ENCODE measurements at regions not wholly inside any gene's neighbourhood (a gene's known extent, or its start where the extent isn't known, plus 50 kb on each side); places are given as distances from the start of the nearest gene placed in this dataset.

DNA sequence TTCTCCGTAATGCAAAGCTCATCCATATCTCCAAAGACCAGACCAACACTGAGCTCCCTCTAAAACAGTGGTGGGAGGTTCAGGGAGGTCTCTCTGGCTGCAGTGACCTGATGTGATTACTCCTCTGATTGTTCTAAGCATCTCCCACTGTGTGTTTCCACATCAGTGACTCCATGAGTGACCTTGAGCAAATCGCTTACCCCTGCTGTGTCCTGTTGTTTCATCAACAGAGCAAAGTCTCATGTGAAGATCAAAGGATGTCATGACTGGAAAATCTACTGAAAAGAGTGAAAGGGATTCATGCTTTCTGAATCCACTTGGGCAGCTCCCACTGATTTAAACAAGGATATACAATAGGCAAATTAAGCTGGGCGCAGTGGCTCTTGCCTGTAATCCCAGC lies 352.9 kb downstream of the TMEM114 start:
- no peaks in the 10 kb centered on the region for H3K36me3 ChIP-seq (replicated peaks; ENCODE audit: insufficient read depth, low read depth)
- no peaks in the 10 kb centered on the region for H3K9me2 ChIP-seq (replicated peaks; ENCODE audit: insufficient read depth)
- no peak overlapping the region for H2AFZ ChIP-seq
- no peaks in the 10 kb centered on the region for H4K20me1 ChIP-seq (ENCODE audit: insufficient read depth, poor library complexity, severe bottlenecking)
- H3K27me3 ChIP-seq, result no peaks in the 10 kb centered on the region
- H3K27ac ChIP-seq, result no peak overlapping the region
- H3K4me2 ChIP-seq, result no peak overlapping the region
- H3K4me1 ChIP-seq (ENCODE audit: insufficient read depth), result no peaks in the 10 kb centered on the region
- WGBS (ENCODE audit: low lambda C conversion rate, missing lambda C conversion rate), result 83% methylated on average over 3 of the region's 3 CpGs
- no peaks in the 10 kb centered on the region for H3K79me2 ChIP-seq
- DNase-seq (ENCODE audit: low spot score), result no peak
- H3K9me3 ChIP-seq (ENCODE audit: low read depth), result no peaks in the 10 kb centered on the region
- H3K4me3 ChIP-seq, result no peak overlapping the region
- TF ChIP-seq EZH2 (IDR thresholded peaks at IDR 0.05; ENCODE audit: borderline replicate concordance), result no peak
- no peak for TF ChIP-seq CTCF (IDR thresholded peaks at IDR 0.05; ENCODE audit: poor library complexity)
- TF ChIP-seq EZH2phosphoT487 (IDR thresholded peaks at IDR 0.05; ENCODE audit: low read depth, severe bottlenecking, unreplicated experiment), result no peak

- Histone ChIP-seq H3K36me3 (replicated peaks; ENCODE audit: insufficient read depth, low read depth) (no peaks in the 10 kb centered on the region), H3K9me3 (ENCODE audit: low read depth) (no peaks in the 10 kb centered on the region), H2AFZ (no peak overlapping the region), H4K20me1 (ENCODE audit: insufficient read depth, poor library complexity, severe bottlenecking) (no peaks in the 10 kb centered on the region), H3K4me1 (ENCODE audit: insufficient read depth) (no peaks in the 10 kb centered on the region), H3K27me3 (no peaks in the 10 kb centered on the region), H3K79me2 (no peaks in the 10 kb centered on the region), H3K4me2 (no peak overlapping the region), H3K9me2 (replicated peaks; ENCODE audit: insufficient read depth) (no peaks in the 10 kb centered on the region), H3K27ac (no peak overlapping the region), H3K4me3 (no peak overlapping the region)
- WGBS (ENCODE audit: low lambda C conversion rate, missing lambda C conversion rate), result 73% methylated on average over 4 of the region's 4 CpGs
- DNase-seq (ENCODE audit: low spot score), result no peak
- TF ChIP-seq EZH2 (IDR thresholded peaks at IDR 0.05; ENCODE audit: borderline replicate concordance) (no peak), EZH2phosphoT487 (IDR thresholded peaks at IDR 0.05; ENCODE audit: low read depth, severe bottlenecking, unreplicated experiment) (no peak), CTCF (IDR thresholded peaks at IDR 0.05; ENCODE audit: poor library complexity) (no peak)
Measured at GRCh38 chr16:8236816-8237215, 353.5 kb downstream of the TMEM114 start.

DNA sequence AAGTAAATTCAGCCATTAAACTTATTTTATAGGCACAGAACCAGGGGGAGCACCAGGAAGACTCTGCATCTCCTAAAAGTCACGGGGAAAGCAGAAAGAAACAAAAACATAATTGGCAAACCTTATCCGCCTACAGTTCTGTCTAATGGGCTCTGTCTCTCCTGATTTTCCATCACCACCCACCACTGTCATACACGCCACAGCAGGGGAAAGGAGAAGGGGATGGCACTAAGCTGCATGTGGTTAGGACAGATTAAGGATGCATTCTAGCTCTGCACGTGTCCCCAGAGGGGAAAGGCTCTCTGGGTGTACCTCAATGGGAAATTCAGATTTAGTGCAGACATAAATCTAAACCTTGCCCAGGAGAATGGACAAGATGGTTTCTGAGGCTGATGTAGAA lies 359.8 kb downstream of the TMEM114 start:
- Histone ChIP-seq H4K20me1 (ENCODE audit: insufficient read depth, poor library complexity, severe bottlenecking) (no peaks in the 10 kb centered on the region), H3K4me2 (no peak overlapping the region), H3K9me3 (ENCODE audit: low read depth) (no peaks in the 10 kb centered on the region), H3K27me3 (no peaks in the 10 kb centered on the region), H3K27ac (no peak overlapping the region), H3K79me2 (no peaks in the 10 kb centered on the region), H3K36me3 (replicated peaks; ENCODE audit: insufficient read depth, low read depth) (no peaks in the 10 kb centered on the region), H3K9me2 (replicated peaks; ENCODE audit: insufficient read depth) (no peaks in the 10 kb centered on the region), H3K4me3 (no peak overlapping the region), H3K4me1 (ENCODE audit: insufficient read depth) (no peaks in the 10 kb centered on the region), H2AFZ (no peak overlapping the region)
- TF ChIP-seq EZH2 (IDR thresholded peaks at IDR 0.05; ENCODE audit: borderline replicate concordance) (no peak), EZH2phosphoT487 (IDR thresholded peaks at IDR 0.05; ENCODE audit: low read depth, severe bottlenecking, unreplicated experiment) (no peak), CTCF (IDR thresholded peaks at IDR 0.05; ENCODE audit: poor library complexity) (no peak)
- WGBS (ENCODE audit: low lambda C conversion rate, missing lambda C conversion rate), result 81% methylated on average over 4 of the region's 4 CpGs
- DNase-seq (ENCODE audit: low spot score), result no peak

GRCh38 chr16:8229011-8229520 lies 361.2 kb downstream of the TMEM114 start:
- no peaks in the 10 kb centered on the region for H3K4me1 ChIP-seq (ENCODE audit: insufficient read depth)
- 68% methylated on average over 7 of the region's 7 CpGs for WGBS (ENCODE audit: low lambda C conversion rate, missing lambda C conversion rate)

More at GRCh38 chr16:8229011-8229520, 361.2 kb downstream of the TMEM114 start:
- TF ChIP-seq EZH2phosphoT487 (IDR thresholded peaks at IDR 0.05; ENCODE audit: low read depth, severe bottlenecking, unreplicated experiment), result no peak
- no peak for TF ChIP-seq CTCF (IDR thresholded peaks at IDR 0.05; ENCODE audit: poor library complexity)
- no peak for TF ChIP-seq EZH2 (IDR thresholded peaks at IDR 0.05; ENCODE audit: borderline replicate concordance)
- no peak for DNase-seq (ENCODE audit: low spot score)
- Histone ChIP-seq H3K9me2 (replicated peaks; ENCODE audit: insufficient read depth) (no peaks in the 10 kb centered on the region), H3K9me3 (ENCODE audit: low read depth) (no peaks in the 10 kb centered on the region), H3K79me2 (no peaks in the 10 kb centered on the region), H3K4me3 (no peak overlapping the region), H3K27ac (no peak overlapping the region), H2AFZ (no peak overlapping the region), H3K27me3 (no peaks in the 10 kb centered on the region), H3K4me2 (no peak overlapping the region), H4K20me1 (ENCODE audit: insufficient read depth, poor library complexity, severe bottlenecking) (no peaks in the 10 kb centered on the region), H3K36me3 (replicated peaks; ENCODE audit: insufficient read depth, low read depth) (no peaks in the 10 kb centered on the region)
